GM08714 (cell line): ENCODE measurements at regions not wholly inside any gene's neighbourhood (a gene's known extent, or its start where the extent isn't known, plus 50 kb on each side); places are given as distances from the start of the nearest gene placed in this dataset.
"Not testable (repeated sequence)": the region's sequence is repeated elsewhere in the genome, so short reads cannot be mapped to it uniquely, and the experiment has no call there.

Experiments used
- H3K4me3 ChIP-seq: fragments of 200-500 bp; sonication (Bioruptor generic); 2 replicates; pipeline ENCODE4 v1.5.1; 2014; ENCODE audit warnings: mild to moderate bottlenecking, low read length, inconsistent platforms
- ZNF274 ChIP-seq: IDR thresholded peaks from 2 replicates; pipeline ENCODE4 v1.6.1; 2012; ENCODE audit warnings: mild to moderate bottlenecking, low read depth, low read length

DNA sequence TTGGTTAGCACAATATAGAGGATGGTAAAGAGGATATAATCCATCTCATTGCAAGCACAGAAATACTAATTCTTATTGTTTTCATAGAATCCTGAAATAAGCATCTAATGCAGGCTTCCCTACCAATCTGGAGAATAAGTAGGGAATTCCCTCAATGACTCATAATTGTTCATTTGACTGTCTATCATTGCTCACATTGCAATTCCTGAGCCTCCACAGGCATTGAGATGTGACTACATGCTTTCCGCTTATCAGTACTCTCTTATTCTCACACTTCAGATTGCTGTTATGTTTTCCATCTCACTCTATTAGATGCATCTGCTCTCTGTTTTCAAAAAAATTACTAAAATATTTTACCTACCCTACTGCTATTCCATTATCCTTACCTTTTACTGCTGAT lies 216.2 kb upstream of the PRSS16 start:
- H3K4me3 ChIP-seq = no peak overlapping the region
- no peak for TF ChIP-seq ZNF274

DNA sequence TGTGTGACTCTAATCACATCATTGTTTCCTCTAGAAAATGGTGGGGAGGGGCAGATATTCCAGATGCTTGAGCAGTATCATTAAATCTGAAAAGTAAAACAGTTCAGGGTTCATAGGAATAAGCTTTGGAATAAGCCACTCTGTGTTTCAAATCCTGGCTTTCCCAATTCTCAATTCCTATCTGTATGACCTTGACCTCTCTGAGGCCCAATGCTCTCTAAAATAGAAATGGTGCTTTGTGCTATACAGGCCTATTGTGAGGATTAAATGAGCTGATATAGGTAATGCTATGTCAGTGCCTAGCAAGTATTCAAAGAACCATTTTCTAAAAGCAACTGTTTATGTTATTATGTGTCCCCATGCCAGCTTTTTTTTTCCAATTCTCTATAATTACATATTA lies 209.0 kb upstream of the PRSS16 start:
- no peak overlapping the region for H3K4me3 ChIP-seq
- no peak for TF ChIP-seq ZNF274

DNA sequence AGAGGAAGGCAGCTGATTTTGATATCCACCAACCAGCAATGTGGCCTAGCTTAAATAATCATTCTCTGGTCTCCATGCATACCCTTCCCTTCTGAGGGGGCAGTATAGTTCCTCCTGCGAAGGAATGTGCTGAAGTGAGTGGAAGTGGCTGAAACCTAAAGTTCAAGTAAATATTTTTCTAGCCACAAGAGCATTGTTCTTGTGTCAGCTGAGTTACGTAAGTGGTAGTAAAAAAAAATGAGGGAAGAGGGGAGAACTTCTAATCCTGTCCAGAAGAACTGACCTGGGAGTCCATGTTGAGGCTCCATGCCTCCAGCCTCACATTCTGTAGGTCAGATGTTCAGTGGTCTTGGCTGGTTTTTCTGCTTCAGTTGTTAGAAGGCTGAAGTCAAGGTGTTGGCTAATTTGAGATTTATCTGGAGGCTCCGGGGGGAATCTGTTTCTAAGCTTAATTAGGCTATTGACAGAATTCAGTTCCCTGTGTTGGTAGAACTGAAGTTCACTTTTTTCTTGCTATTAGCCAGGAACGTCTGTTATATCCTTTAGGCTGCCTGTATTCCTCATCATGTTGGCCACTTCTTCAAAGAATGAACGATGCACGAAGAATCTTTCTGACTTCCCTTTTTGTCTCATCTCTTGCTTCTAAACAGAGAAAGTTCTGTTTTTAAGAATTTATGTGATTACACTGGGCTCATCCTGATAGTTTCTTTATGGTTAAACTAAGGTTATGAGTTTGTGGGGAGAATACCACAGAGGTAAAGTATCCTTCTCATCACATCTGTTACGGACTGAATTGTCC lies 207.1 kb upstream of the PRSS16 start:
- no peak for TF ChIP-seq ZNF274
- H3K4me3 ChIP-seq = no peak overlapping the region; the same call in 1 of the 2 replicates

DNA sequence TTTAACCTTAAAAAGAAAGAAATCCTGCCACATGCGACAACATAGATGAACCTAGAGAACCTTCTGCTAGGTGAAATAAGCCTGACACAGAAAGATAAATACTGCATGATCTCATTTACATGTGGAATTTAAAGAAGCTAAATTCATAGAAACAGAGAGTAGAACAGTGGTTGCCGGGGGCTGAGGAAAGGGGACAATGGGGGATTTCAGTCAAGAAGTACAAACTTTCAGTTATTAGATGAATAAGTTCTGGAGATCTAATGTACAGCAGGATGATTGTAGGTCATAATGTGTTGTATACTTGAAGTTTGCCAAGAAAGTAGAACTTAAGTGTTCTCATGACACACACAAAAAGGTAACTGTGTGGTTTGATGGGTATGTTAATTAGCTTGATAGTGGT lies 204.3 kb upstream of the PRSS16 start:
- TF ChIP-seq ZNF274 = no peak

DNA sequence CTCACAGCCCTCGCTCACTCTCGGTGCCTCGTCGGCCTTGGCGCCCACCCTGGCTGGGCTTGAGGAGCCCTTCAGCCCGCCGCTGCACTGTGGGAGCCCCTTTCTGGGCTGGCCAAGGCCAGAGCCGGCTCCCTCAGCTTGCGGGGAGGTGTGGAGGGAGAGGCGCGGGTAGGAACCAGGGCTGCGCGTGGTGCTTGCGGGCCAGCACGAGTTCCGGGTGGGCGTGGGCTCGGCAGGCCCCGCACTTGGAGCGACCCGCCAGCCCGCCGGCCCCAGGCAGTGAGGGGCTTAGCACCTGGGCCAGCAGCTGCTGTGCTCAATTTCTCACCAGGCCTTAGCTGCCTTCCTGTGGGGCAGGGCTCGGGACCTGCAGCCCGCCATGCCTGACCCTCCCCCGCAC lies 202.4 kb upstream of the PRSS16 start:
- H3K4me3 ChIP-seq = not testable (repeated sequence)

More for the DNA sequence above, 204.3 kb upstream of the PRSS16 start:
- no peak overlapping the region for H3K4me3 ChIP-seq

DNA sequence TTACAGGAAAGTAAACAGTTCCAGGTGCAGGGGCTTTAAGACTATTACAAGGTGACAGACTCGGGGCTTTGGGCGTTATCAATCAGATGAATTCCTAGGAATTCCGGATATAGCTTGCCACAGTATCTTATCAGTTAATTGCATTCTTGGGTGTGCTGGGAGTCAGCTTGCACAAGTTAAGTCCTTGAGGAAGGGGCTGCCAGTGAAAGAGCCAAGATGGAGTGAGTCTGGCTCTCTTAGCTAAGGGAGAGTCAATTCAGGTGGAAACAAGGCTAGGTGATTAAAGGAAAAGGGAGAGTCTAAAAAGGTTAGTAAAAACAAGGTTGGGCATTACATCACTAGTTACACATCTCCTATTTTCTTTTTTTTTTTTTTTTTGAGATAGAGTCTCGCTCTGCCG lies 199.8 kb upstream of the PRSS16 start:
- not testable (repeated sequence) for H3K4me3 ChIP-seq

DNA sequence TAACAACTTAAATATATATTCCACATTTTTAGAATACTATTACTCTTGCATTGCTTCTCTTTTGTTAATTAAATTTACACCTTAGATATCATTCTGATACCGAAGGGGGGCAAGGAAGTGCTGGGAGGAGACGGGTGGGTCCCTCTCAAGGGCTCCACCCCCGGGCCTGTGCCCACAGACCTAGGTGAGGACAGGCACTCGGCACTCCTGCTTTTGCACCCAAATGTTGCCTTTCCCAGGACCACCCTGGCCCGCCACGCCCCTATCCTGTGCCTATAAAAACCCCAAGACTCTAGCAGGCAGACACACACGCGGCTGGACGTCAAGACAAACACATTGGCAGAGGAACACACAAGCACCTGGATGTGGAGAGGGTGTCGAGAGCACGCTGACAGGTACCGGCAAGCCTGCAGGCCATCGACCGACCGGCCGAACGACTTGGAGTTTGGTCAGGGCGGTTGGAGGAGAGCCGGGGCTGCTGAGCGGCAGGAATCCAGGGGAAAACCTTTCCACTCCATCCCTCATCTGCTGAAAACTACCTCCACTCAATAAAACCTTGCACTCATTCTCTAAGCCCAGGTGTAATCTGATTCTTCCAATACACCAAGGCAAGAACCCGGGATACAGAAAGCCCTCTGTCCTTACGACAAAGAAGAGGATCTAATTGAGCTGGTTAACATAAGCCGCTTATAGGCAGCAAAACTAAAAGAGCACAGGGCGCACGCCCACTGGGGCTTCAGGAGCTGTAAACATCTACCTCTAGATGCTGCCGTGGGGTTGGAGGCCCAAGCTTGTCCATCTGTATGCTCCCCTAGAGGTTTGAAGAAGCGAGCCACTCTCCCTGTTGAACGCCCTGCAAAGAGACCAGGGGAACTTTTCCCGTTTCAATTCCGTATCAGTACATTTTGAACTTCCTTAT lies 197.4 kb upstream of the PRSS16 start:
- TF ChIP-seq ZNF274 = no peak
- no peak overlapping the region for H3K4me3 ChIP-seq

DNA sequence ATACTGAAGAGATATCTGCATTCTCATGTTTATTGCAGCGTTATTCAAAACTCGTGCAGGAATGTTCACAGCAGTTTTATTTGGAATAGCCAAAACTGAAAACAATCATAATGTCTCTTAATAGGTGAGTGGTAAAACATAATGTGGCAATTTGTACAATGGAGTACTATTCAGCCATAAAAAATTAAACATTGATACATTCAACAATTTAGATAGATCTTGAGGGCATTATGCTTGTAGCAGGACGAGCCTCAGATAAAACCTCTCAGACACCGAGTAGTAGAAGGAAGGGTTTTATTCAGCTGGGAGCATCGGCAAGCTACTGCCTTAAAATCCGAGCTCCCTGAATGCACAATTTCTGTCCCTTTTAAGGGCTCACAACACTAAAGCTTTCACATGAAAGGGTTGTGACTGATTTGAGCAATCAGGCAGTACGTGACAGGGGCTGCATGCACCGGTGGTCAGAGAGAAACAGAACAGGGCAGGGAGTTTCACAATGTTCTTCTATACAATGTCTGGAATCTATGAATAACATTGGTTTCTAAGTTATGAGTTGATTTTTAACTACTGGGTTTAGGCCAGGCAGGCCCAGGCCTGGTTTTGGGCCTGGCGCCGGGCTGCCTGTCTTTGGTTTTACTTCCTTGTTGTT lies 195.3 kb upstream of the PRSS16 start:
- not testable (repeated sequence) for H3K4me3 ChIP-seq

DNA sequence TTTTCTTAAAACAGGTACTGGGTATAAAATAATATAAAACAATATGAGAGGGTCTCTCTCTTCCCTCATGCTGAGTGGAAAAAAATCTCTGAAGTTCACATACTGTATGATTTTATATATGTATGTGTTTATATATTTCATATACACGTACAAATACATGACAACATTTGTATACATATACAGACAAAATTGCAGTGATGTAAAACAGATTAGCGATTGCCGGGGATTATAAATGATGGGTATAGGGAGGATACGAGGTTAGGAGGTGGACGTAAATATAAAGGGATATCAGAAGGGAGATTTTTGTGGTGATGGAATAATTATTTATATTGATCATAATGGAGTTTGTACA lies 194.8 kb upstream of the PRSS16 start:
- H3K4me3 ChIP-seq = no peak overlapping the region
- TF ChIP-seq ZNF274 = no peak

DNA sequence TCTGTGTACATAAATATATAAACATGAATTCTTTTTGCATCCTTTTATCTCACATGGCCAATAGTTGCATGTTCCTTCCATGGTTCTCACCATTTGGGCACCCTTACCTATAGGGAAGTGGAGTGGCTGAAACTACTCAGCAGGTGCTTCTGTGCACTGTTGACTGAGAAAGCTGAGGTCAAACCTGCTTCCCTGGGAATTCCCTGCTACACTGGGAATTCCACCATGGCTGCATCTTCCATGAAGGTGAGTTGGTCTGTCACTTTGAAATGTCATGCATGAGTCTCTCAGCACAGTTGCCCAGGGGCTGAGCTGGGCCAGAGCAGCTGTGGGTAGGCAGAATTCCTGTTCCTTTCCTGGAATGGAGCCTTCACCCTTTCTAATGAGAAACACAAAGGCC lies 193.8 kb upstream of the PRSS16 start:
- H3K4me3 ChIP-seq = no peak overlapping the region
- TF ChIP-seq ZNF274 = no peak

DNA sequence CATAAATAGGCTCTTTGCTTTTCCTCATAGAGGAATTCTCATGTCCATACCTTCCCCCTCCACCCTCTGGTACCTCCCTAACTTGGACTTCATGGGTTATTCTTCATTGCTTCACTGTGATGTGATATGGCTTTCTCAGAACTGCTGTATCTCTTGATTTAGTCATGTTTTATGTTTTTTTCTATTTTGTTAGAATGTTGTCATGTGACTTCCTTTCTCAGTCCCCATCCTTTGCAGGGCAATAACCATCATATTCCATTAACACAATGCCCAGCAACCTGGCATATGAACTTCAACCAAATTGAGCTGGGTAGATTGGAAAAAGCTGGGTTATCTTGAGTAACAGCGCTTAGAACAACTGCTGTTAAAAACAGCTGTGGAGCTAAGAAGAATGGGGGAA lies 190.9 kb upstream of the PRSS16 start:
- H3K4me3 ChIP-seq = no peak overlapping the region
- no peak for TF ChIP-seq ZNF274

DNA sequence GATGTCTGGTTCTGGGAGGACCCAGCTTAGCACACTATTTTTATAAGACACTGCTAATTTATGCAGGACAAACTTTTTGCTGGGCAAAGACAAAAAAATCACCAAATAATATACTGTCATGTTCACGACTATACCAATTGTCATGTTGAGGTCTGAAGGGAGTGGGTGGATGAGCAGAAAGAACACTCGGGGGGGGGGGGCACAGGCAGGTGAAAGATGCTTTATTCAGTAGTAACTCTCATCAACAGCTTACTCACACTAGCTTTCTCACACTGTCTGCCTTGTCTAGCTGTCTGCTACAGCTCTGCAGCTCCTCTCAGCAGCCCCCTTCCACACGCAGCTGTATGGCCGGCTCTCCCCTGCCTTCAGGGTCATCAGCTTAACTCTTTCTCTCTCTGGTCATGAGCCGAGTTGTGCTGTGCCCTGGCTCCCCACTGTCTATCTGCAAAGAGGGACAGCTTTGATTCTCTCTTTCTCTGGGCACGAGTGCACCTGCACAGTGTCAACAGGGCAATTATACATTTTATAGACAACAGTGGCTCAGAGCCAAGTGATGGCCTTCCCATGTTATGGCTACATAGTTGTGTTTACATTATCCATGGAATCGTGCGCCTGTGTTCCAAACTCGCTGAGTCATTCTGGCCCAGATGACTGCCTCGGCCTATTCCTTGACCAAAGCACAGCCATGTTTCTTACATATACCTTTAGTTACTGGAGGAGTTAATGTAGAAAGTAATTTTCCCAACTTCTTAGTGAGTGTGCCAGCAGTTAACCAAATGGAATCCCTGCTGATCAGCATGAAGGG lies 187.7 kb upstream of the PRSS16 start:
- H3K4me3 ChIP-seq = no peak overlapping the region
- no peak for TF ChIP-seq ZNF274

DNA sequence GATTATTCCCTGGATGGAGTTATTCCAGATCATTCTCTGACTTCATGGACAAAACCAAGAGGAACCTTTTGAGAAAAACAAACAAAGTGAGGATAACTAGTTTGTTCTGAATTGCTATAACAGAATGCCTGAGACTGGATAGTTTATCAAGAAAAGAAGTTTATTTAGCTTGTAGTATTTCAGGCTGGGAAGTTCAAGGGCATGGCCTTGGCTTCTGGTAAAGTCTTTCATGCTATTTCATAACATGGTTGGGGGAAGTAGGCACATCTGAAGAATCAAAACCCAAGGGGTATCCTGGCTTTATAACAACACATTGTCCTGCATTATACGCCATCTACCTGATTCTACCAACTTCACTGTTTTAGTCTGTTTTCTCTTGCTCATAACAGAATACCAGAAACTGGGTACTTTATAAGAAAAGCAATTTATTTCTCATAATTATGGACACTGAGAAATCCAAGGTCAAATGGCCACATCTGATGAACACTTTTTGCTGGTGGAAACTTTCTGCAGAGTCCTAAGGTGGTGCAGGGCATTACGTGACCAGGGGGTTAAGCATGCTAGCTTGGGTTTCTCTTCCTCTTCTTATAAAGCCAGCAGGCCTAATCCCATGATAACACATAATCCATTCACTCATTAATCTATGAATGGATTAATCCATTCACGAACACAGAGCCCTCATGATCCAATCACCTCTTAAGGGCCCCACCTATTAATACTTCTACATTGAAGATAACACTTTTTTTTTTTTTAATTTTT lies 186.1 kb upstream of the PRSS16 start:
- no peak overlapping the region for H3K4me3 ChIP-seq
- no peak for TF ChIP-seq ZNF274
